ENCODE measurements at regions not wholly inside any gene's neighbourhood (a gene's known extent, or its start where the extent isn't known, plus 50 kb on each side); places are given as distances from the start of the nearest gene placed in this dataset.
A peak's percentile ranks its signal among the peaks of the same experiment; 100 is the strongest.

DNA sequence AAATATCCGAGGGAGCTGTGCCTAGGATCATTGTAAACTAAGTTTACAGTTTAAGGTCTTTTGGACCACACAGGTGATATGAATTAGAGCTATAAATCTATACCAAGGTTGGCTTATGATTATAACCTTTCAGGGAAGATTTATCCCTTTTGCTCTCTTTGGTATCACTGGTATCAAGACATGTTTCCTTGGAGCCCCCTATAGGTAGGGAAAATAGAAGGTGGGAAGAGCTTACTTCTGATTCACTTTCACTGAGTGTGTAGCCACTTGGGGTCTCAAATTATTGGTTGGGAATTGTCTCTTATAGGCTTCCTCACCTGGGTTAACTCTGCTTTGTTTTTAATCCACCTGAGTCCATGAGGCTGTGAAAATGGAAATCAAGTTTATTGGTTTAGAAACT lies 262.1 kb upstream of the NR3C2 start:
- Histone ChIP-seq H2AFZ (ENCODE audit: low read length) (no peak overlapping the region), H3K4me1 (replicated peaks in 1 of 4; ENCODE audit: control insufficient read depth in 3 of 4, insufficient read depth in 4 of 4, low read length in 3 of 4) (no peaks in the 10 kb centered on the region), H3K27me3 (replicated peaks in 1 of 4; ENCODE audit: control insufficient read depth in 3 of 4, extremely low read depth in 1 of 4, insufficient read depth in 3 of 4, low read length in 3 of 4) (no peaks in the 10 kb centered on the region), H3K9ac (replicated peaks in 1 of 4; ENCODE audit: extremely low read depth in 1 of 4, low read depth in 3 of 4, low read length in 3 of 4) (no peak overlapping the region), H4K8ac (ENCODE audit: extremely low read depth, insufficient read depth, low read length) (no peak overlapping the region), H3K23ac (ENCODE audit: insufficient read length) (no peak overlapping the region), H3K9me3 (ENCODE audit: insufficient read depth in 2 of 2, low read depth in 1 of 2, low read length in 1 of 2) (no peaks in the 10 kb centered on the region; a peak in 1 of 4 replicates), H2AK5ac (ENCODE audit: low read depth, low read length) (no peak overlapping the region), H2BK5ac (ENCODE audit: low read depth, low read length) (no peak overlapping the region), H3K27ac (ENCODE audit: low read depth, low read length) (no peak overlapping the region), H2BK12ac (ENCODE audit: low read depth, low read length) (no peak overlapping the region), H2BK120ac (replicated peaks; ENCODE audit: low read depth, low read length) (no peak overlapping the region), H3K18ac (ENCODE audit: extremely low read depth, low read length) (no peak overlapping the region), H2BK15ac (ENCODE audit: low read length) (no peak overlapping the region), H3K14ac (ENCODE audit: insufficient read length) (no peak overlapping the region), H3K4ac (replicated peaks; ENCODE audit: insufficient read length, low read depth, low read length) (no peak overlapping the region), H4K91ac (replicated peaks; ENCODE audit: insufficient read length, low read length) (no peak overlapping the region), H2BK20ac (ENCODE audit: low read length) (no peak overlapping the region), H3K4me2 (ENCODE audit: insufficient read depth in 1 of 2, low read depth in 2 of 2, low read length in 2 of 2) (no peak overlapping the region), H4K5ac (ENCODE audit: insufficient read length, low read depth, low read length) (no peak overlapping the region), H3K4me3 (ENCODE audit: extremely low read depth in 1 of 4, insufficient read depth in 2 of 4, low read depth in 3 of 4, low read length in 4 of 4) (no peak overlapping the region), H3K56ac (replicated peaks; ENCODE audit: insufficient read length, low read depth, low read length) (no peak overlapping the region), H4K20me1 (replicated peaks in 1 of 2; ENCODE audit: control insufficient read depth in 1 of 2, insufficient read depth in 2 of 2, low read length in 2 of 2) (no peaks in the 10 kb centered on the region), H3K79me2 (ENCODE audit: control insufficient read depth in 1 of 2, insufficient read depth in 2 of 2, low read length in 2 of 2) (no peaks in the 10 kb centered on the region), H3K36me3 (ENCODE audit: control insufficient read depth in 2 of 4, insufficient read depth in 4 of 4, low read length in 3 of 4) (no peaks in the 10 kb centered on the region), H3K23me2 (ENCODE audit: low read depth, low read length) (no peaks in the 10 kb centered on the region), H3K79me1 (ENCODE audit: low read depth, low read length) (no peaks in the 10 kb centered on the region)
- CTCF ChIA-PET (ENCODE audit: partially characterized antibody) = interaction anchor here (0.6 to 1.7 kb wide), 10 partner anchors 10 to 833 kb away, joined by 3 to 8 read pairs (median 3); no protein-coding TSS in a partner anchor
- FAIRE-seq = peak; percentile 65
- POLR2A ChIA-PET (ENCODE audit: partially characterized antibody) = interaction anchor here (1.2 kb wide), 1 partner anchor 262 kb away, joined by 3 read pairs; the partner anchor contains the start of gene NR3C2
- no peak for DNase-seq (ENCODE audit: low read depth in 1 of 2, low spot score in 2 of 2)
- WGBS, 2 experiments (ENCODE audit: extremely low coverage in 1 of 2, insufficient coverage in 1 of 2, insufficient read length in 1 of 2, insufficient replicate concordance in 2 of 2, low coverage in 1 of 2, low lambda C conversion rate in 2 of 2, missing lambda C conversion rate in 1 of 2) = 86% methylated on average over 1 of the region's 1 CpG; no CpG with 5 or more reads in 1 of the 2 experiments
- TF ChIP-seq RAD21 (IDR thresholded peaks at IDR 0.05 in 1 of 2, conservative IDR thresholded peaks at IDR 0.05 in 1 of 2; ENCODE audit: low read depth in 2 of 2, low read length in 2 of 2) (peak; percentile 48 to 50), CREB1 (IDR thresholded peaks at IDR 0.05) (no peak), YY1 (IDR thresholded peaks at IDR 0.05; ENCODE audit: low read depth, low read length) (no peak)
- TF ChIP-seq, protein P1, sequence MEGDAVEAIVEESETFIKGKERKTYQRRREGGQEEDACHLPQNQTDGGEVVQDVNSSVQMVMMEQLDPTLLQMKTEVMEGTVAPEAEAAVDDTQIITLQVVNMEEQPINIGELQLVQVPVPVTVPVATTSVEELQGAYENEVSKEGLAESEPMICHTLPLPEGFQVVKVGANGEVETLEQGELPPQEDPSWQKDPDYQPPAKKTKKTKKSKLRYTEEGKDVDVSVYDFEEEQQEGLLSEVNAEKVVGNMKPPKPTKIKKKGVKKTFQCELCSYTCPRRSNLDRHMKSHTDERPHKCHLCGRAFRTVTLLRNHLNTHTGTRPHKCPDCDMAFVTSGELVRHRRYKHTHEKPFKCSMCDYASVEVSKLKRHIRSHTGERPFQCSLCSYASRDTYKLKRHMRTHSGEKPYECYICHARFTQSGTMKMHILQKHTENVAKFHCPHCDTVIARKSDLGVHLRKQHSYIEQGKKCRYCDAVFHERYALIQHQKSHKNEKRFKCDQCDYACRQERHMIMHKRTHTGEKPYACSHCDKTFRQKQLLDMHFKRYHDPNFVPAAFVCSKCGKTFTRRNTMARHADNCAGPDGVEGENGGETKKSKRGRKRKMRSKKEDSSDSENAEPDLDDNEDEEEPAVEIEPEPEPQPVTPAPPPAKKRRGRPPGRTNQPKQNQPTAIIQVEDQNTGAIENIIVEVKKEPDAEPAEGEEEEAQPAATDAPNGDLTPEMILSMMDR (IDR thresholded peaks at IDR 0.05; ENCODE audit: control extremely low read depth in 1 of 3, insufficient read depth in 1 of 3, low read depth in 1 of 3, low read length in 3 of 3) = peak in 2 of 3 experiments; percentile 17 to 48; a peak in 2 of 4 replicates
- TF ChIP-seq, protein P2, sequence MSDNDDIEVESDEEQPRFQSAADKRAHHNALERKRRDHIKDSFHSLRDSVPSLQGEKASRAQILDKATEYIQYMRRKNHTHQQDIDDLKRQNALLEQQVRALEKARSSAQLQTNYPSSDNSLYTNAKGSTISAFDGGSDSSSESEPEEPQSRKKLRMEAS (IDR thresholded peaks at IDR 0.05) = no peak

All from H1 (cell line).